Mesendoderm (in vitro differentiated cells): ENCODE measurements at regions not wholly inside any gene's neighbourhood (a gene's known extent, or its start where the extent isn't known, plus 50 kb on each side); places are given as distances from the start of the nearest gene placed in this dataset.

ENCODE experiments used
- DNase-seq: peaks from one replicate; pipeline ENCODE4 v3.0.0; 2013
- H2AK5ac ChIP-seq: 2 replicates; pipeline ENCODE4 v1.6.1; 2013; ENCODE audit warnings: low read length, inconsistent platforms
- H2BK120ac ChIP-seq: 2 replicates; pipeline ENCODE4 v1.6.1; 2013; ENCODE audit warnings: low read depth, mild to moderate bottlenecking, low read length, moderate library complexity, mixed read lengths
- H2BK15ac ChIP-seq: replicated peaks from 2 replicates; pipeline ENCODE4 v1.6.1; 2013; ENCODE audit warnings: low read depth, mild to moderate bottlenecking, moderate library complexity
- H2BK5ac ChIP-seq: 2 replicates; pipeline ENCODE4 v1.6.1; 2013; ENCODE audit warnings: low read length, inconsistent platforms
- H3K18ac ChIP-seq: 2 replicates; pipeline ENCODE4 v1.6.1; 2013; ENCODE audit warnings: mild to moderate bottlenecking, low read length, mixed read lengths
- H3K23ac ChIP-seq: one replicate; pipeline ENCODE4 v1.6.1; 2013; ENCODE audit warnings: low read length
- H3K27ac ChIP-seq: 2 replicates; pipeline ENCODE4 v1.5.1; 2013; ENCODE audit warnings: low read depth, mild to moderate bottlenecking, inconsistent platforms, low read length, moderate library complexity
- H3K27me3 ChIP-seq: 2 replicates; pipeline ENCODE4 v1.6.1; 2013; ENCODE audit warnings: low read length, control low read depth, mild to moderate bottlenecking, inconsistent platforms; ENCODE audit not compliant: insufficient read depth, poor library complexity
- H3K36me3 ChIP-seq: 2 replicates; pipeline ENCODE4 v1.6.1; 2013; ENCODE audit warnings: low read length, inconsistent platforms; ENCODE audit not compliant: control insufficient read depth, insufficient read depth
- H3K4ac ChIP-seq: one replicate; pipeline ENCODE4 v1.6.1; 2013; ENCODE audit warnings: low read depth, mild to moderate bottlenecking, low read length, moderate library complexity
- H3K4me1 ChIP-seq: 2 replicates; pipeline ENCODE4 v1.6.1; 2013; ENCODE audit warnings: low read depth, low read length, inconsistent platforms; ENCODE audit not compliant: control insufficient read depth
- H3K4me2 ChIP-seq: 2 replicates; pipeline ENCODE4 v1.6.1; 2013; ENCODE audit warnings: low read length
- H3K4me3 ChIP-seq: 2 replicates; pipeline ENCODE4 v1.5.1; 2013; ENCODE audit warnings: mild to moderate bottlenecking, low read length
- H3K56ac ChIP-seq: one replicate; pipeline ENCODE4 v1.6.1; 2013; ENCODE audit warnings: low read length
- H3K79me1 ChIP-seq: 2 replicates; pipeline ENCODE4 v1.6.1; 2013; ENCODE audit warnings: low read length, inconsistent platforms
- H3K79me2 ChIP-seq: 2 replicates; pipeline ENCODE4 v1.6.1; 2013; ENCODE audit warnings: mild to moderate bottlenecking, low read length; ENCODE audit not compliant: control insufficient read depth, insufficient read depth
- H3K9ac ChIP-seq: 2 replicates; pipeline ENCODE4 v1.6.1; 2013; ENCODE audit warnings: low read length, inconsistent platforms
- H4K5ac ChIP-seq: one replicate; pipeline ENCODE4 v1.6.1; 2013; ENCODE audit warnings: low read length
- H4K8ac ChIP-seq: one replicate; pipeline ENCODE4 v1.6.1; 2013; ENCODE audit warnings: low read depth, mild to moderate bottlenecking, control low read depth, low read length, moderate library complexity
- WGBS: extraction: QIAGEN DNeasy Blood & Tissue Kit; methylation state at CpG from one replicate; pipeline ENCODE4 v1.1.7; 2013; ENCODE audit warnings: low lambda C conversion rate, missing lambda C conversion rate; ENCODE audit not compliant: insufficient coverage; ENCODE audit errors: extremely low coverage; 5-methylcytosine and 5-hydroxymethylcytosine counted together

GRCh38 chr14:38592764-38593442 is 337.0 kb upstream of the CLEC14A start:
- no peak overlapping the region for H3K4me2 ChIP-seq
- H3K4me3 ChIP-seq, result no peak overlapping the region
- H3K18ac ChIP-seq, result no peak overlapping the region
- no peaks in the 10 kb centered on the region for H3K27me3 ChIP-seq
- H2BK5ac ChIP-seq, result no peak overlapping the region
- no peak overlapping the region for H2AK5ac ChIP-seq
- H2BK15ac ChIP-seq, result no peak overlapping the region
- no peak overlapping the region for H3K23ac ChIP-seq
- no peaks in the 10 kb centered on the region for H3K36me3 ChIP-seq
- H3K56ac ChIP-seq, result no peak overlapping the region
- no peak for DNase-seq
- no peak overlapping the region for H3K4ac ChIP-seq
- H4K8ac ChIP-seq, result no peak overlapping the region
- no peak overlapping the region for H3K27ac ChIP-seq
- no peaks in the 10 kb centered on the region for H3K79me2 ChIP-seq
- WGBS, result no CpG with 5 or more reads among the region's 8 CpGs
- no peak overlapping the region for H2BK120ac ChIP-seq
- H3K9ac ChIP-seq, result no peak overlapping the region
- no peaks in the 10 kb centered on the region for H3K4me1 ChIP-seq
- peak overlapping the region; percentile 81 for H4K5ac ChIP-seq
- no peaks in the 10 kb centered on the region for H3K79me1 ChIP-seq

GRCh38 chr14:38589747-38590350 is 334.0 kb upstream of the CLEC14A start:
- no peak for DNase-seq
- H3K79me2 ChIP-seq, result no peaks in the 10 kb centered on the region
- H2AK5ac ChIP-seq, result no peak overlapping the region
- H3K4me1 ChIP-seq, result no peaks in the 10 kb centered on the region
- no peak overlapping the region for H4K8ac ChIP-seq
- no peak overlapping the region for H3K27ac ChIP-seq
- H4K5ac ChIP-seq, result no peak overlapping the region
- H3K4me2 ChIP-seq, result no peak overlapping the region
- H3K4me3 ChIP-seq, result no peak overlapping the region
- no peak overlapping the region for H2BK15ac ChIP-seq
- H3K36me3 ChIP-seq, result no peaks in the 10 kb centered on the region
- H2BK120ac ChIP-seq, result no peak overlapping the region
- H3K79me1 ChIP-seq, result no peaks in the 10 kb centered on the region
- no peak overlapping the region for H3K56ac ChIP-seq
- WGBS, result no CpG with 5 or more reads among the region's 3 CpGs
- no peak overlapping the region for H2BK5ac ChIP-seq
- no peak overlapping the region for H3K9ac ChIP-seq
- no peak overlapping the region for H3K23ac ChIP-seq
- H3K18ac ChIP-seq, result no peak overlapping the region
- no peaks in the 10 kb centered on the region for H3K27me3 ChIP-seq
- H3K4ac ChIP-seq, result no peak overlapping the region

GRCh38 chr14:38583471-38583870 is 327.6 kb upstream of the CLEC14A start:
- no peaks in the 10 kb centered on the region for H3K4me1 ChIP-seq
- H3K23ac ChIP-seq, result no peak overlapping the region
- H3K79me2 ChIP-seq, result no peaks in the 10 kb centered on the region
- H3K36me3 ChIP-seq, result no peaks in the 10 kb centered on the region
- no peak overlapping the region for H2BK120ac ChIP-seq
- H3K4me3 ChIP-seq, result no peak overlapping the region
- H3K27me3 ChIP-seq, result no peaks in the 10 kb centered on the region
- no peaks in the 10 kb centered on the region for H3K79me1 ChIP-seq
- H2BK5ac ChIP-seq, result no peak overlapping the region
- no peak overlapping the region for H3K4me2 ChIP-seq
- H2BK15ac ChIP-seq, result no peak overlapping the region
- no peak overlapping the region for H3K18ac ChIP-seq
- no peak overlapping the region for H3K4ac ChIP-seq
- no peak overlapping the region for H4K8ac ChIP-seq
- WGBS, result no CpG with 5 or more reads among the region's 1 CpG
- no peak overlapping the region for H3K27ac ChIP-seq
- no peak overlapping the region for H3K9ac ChIP-seq
- H2AK5ac ChIP-seq, result no peak overlapping the region
- no peak overlapping the region for H4K5ac ChIP-seq
- DNase-seq, result no peak
- no peak overlapping the region for H3K56ac ChIP-seq

GRCh38 chr14:38578278-38578681 is 322.4 kb upstream of the CLEC14A start:
- no CpG with 5 or more reads among the region's 4 CpGs for WGBS
- Histone ChIP-seq H3K79me1 (no peaks in the 10 kb centered on the region), H3K4me3 (no peak overlapping the region), H2BK5ac (no peak overlapping the region), H4K8ac (no peak overlapping the region), H3K36me3 (no peaks in the 10 kb centered on the region), H2BK15ac (no peak overlapping the region), H3K23ac (no peak overlapping the region), H3K79me2 (no peaks in the 10 kb centered on the region), H2BK120ac (no peak overlapping the region), H3K56ac (no peak overlapping the region), H3K4ac (no peak overlapping the region), H4K5ac (no peak overlapping the region), H3K18ac (no peak overlapping the region), H3K4me2 (no peak overlapping the region), H3K27ac (no peak overlapping the region), H3K27me3 (no peaks in the 10 kb centered on the region), H3K9ac (no peak overlapping the region), H2AK5ac (no peak overlapping the region), H3K4me1 (no peaks in the 10 kb centered on the region)
- DNase-seq, result peak; percentile 32

- no peaks in the 10 kb centered on the region for H3K36me3 ChIP-seq
- H2BK120ac ChIP-seq, result no peak overlapping the region
- no peaks in the 10 kb centered on the region for H3K79me2 ChIP-seq
- no peak overlapping the region for H2AK5ac ChIP-seq
- H3K27me3 ChIP-seq, result no peaks in the 10 kb centered on the region
- no peak overlapping the region for H2BK5ac ChIP-seq
- no peak overlapping the region for H4K5ac ChIP-seq
- no peak overlapping the region for H3K23ac ChIP-seq
- no peak overlapping the region for H3K18ac ChIP-seq
- H2BK15ac ChIP-seq, result no peak overlapping the region
- no peak overlapping the region for H4K8ac ChIP-seq
- H3K4ac ChIP-seq, result no peak overlapping the region
- H3K4me3 ChIP-seq, result no peak overlapping the region
- no peak overlapping the region for H3K56ac ChIP-seq
- no peak overlapping the region for H3K27ac ChIP-seq
- no peaks in the 10 kb centered on the region for H3K4me1 ChIP-seq
- DNase-seq, result no peak
- H3K79me1 ChIP-seq, result no peaks in the 10 kb centered on the region
- no peak overlapping the region for H3K4me2 ChIP-seq
- no peak overlapping the region for H3K9ac ChIP-seq
Measured at GRCh38 chr14:38567703-38568102, 311.8 kb upstream of the CLEC14A start.

GRCh38 chr14:38561657-38562056 is 305.8 kb upstream of the CLEC14A start:
- Histone ChIP-seq H3K36me3 (no peaks in the 10 kb centered on the region), H2BK5ac (no peak overlapping the region), H2BK15ac (no peak overlapping the region), H4K5ac (no peak overlapping the region), H3K56ac (no peak overlapping the region), H3K23ac (no peak overlapping the region), H3K4ac (no peak overlapping the region), H4K8ac (no peak overlapping the region), H3K4me3 (no peak overlapping the region), H3K4me1 (no peaks in the 10 kb centered on the region), H3K27me3 (no peaks in the 10 kb centered on the region), H3K4me2 (no peak overlapping the region), H3K79me2 (no peaks in the 10 kb centered on the region), H2AK5ac (no peak overlapping the region), H3K79me1 (no peaks in the 10 kb centered on the region), H3K9ac (no peak overlapping the region), H2BK120ac (no peak overlapping the region), H3K27ac (no peak overlapping the region), H3K18ac (no peak overlapping the region)
- no peak for DNase-seq
